HG02678 (cell line): ENCODE measurements at regions not wholly inside any gene's neighbourhood (a gene's known extent, or its start where the extent isn't known, plus 50 kb on each side); places are given as distances from the start of the nearest gene placed in this dataset.

Source experiments
- ATAC-seq: cut with Tn5 transposase; IDR thresholded peaks from one replicate; pipeline ENCODE4 v1.9.1; 2021; ENCODE audit warnings: mild to moderate bottlenecking, moderate library complexity; ENCODE audit not compliant: unreplicated experiment

GRCh38 chr10:110355141-110355831 lies 50.6 kb upstream of the SMNDC1 start:
- ATAC-seq = peak; percentile 35

GRCh38 chr10:110355922-110356627 lies 51.4 kb upstream of the SMNDC1 start:
- peak; percentile 13 for ATAC-seq

- peak; percentile 82 for ATAC-seq
Measured at GRCh38 chr10:110356628-110357245, 52.0 kb upstream of the SMNDC1 start.

GRCh38 chr10:110357252-110357780 lies 52.6 kb upstream of the SMNDC1 start:
- ATAC-seq = peak; percentile 23

GRCh38 chr10:110357871-110358270 lies 53.2 kb upstream of the SMNDC1 start:
- ATAC-seq = no peak

- ATAC-seq = no peak
Measured at GRCh38 chr10:110358278-110358677, 53.6 kb upstream of the SMNDC1 start.

- no peak for ATAC-seq
Measured at GRCh38 chr10:110358869-110359629, 54.3 kb upstream of the SMNDC1 start.

- ATAC-seq = no peak
Measured at GRCh38 chr10:110360857-110361474, 56.2 kb upstream of the SMNDC1 start.

- no peak for ATAC-seq
Measured at GRCh38 chr10:110361800-110362456, 57.2 kb upstream of the SMNDC1 start.

- no peak for ATAC-seq
Measured at GRCh38 chr10:110363572-110364411, 59.1 kb upstream of the SMNDC1 start.

GRCh38 chr10:110364531-110364937 lies 59.8 kb upstream of the SMNDC1 start:
- ATAC-seq = no peak

- ATAC-seq = no peak
Measured at GRCh38 chr10:110365356-110366143, 60.8 kb upstream of the SMNDC1 start.

- no peak for ATAC-seq
Measured at GRCh38 chr10:110366635-110367034, 61.9 kb upstream of the SMNDC1 start.

- peak; percentile 65 for ATAC-seq
Measured at GRCh38 chr10:110368002-110368401, 63.3 kb upstream of the SMNDC1 start.

GRCh38 chr10:110368556-110368955 lies 63.8 kb upstream of the SMNDC1 start:
- peak; percentile 7 for ATAC-seq

GRCh38 chr10:110370006-110370405 lies 65.3 kb upstream of the SMNDC1 start:
- no peak for ATAC-seq

- no peak for ATAC-seq
Measured at GRCh38 chr10:110372656-110373055, 67.9 kb upstream of the SMNDC1 start.

- ATAC-seq = no peak
Measured at GRCh38 chr10:110373059-110373458, 68.3 kb upstream of the SMNDC1 start.
